Keratinocyte (primary cell): ENCODE measurements at regions not wholly inside any gene's neighbourhood (a gene's known extent, or its start where the extent isn't known, plus 50 kb on each side); places are given as distances from the start of the nearest gene placed in this dataset.

Experiments
- DNase-seq: peaks from one replicate; pipeline ENCODE4 v3.0.0-alpha.2; 2011; ENCODE audit warnings: low read depth, missing footprints, low spot score
- FAIRE-seq: peaks from 2 replicates; lab custom pipeline; 2011; peaks lifted over from hg19 to GRCh38; lab: Jason Lieb, UNC
- H2AFZ ChIP-seq: 2 replicates; pipeline ENCODE4 v1.6.0; 2012; ENCODE audit warnings: low read length, control low read depth, inconsistent platforms; ENCODE audit not compliant: control insufficient read depth
- H3K27ac ChIP-seq: 2 replicates; pipeline ENCODE4 v1.5.1; 2011; ENCODE audit warnings: low read length; ENCODE audit not compliant: control insufficient read depth, insufficient read depth
- H3K27me3 ChIP-seq: 3 replicates; pipeline ENCODE4 v1.6.0; 2011; ENCODE audit warnings: low read length; ENCODE audit not compliant: control insufficient read depth, insufficient read depth; ENCODE audit errors: extremely low read depth
- H3K36me3 ChIP-seq, 2 experiments: 2 replicates in 1 of 2; 3 replicates in 1 of 2; pipeline ENCODE4 v1.5.1; 2011; ENCODE audit warnings: low read length in 2 of 2, mild to moderate bottlenecking in 1 of 2; ENCODE audit not compliant: control insufficient read depth in 2 of 2, insufficient read depth in 2 of 2; ENCODE audit errors: extremely low read depth in 1 of 2
- H3K4me1 ChIP-seq: 3 replicates; pipeline ENCODE4 v1.5.1; 2011; ENCODE audit warnings: low read length; ENCODE audit not compliant: control insufficient read depth, insufficient read depth; ENCODE audit errors: extremely low read depth
- H3K4me2 ChIP-seq: 3 replicates; pipeline ENCODE4 v1.6.0; 2011; ENCODE audit warnings: low read depth, low read length; ENCODE audit not compliant: control insufficient read depth, insufficient read depth; ENCODE audit errors: extremely low read depth
- H3K4me3 ChIP-seq, 3 experiments: fragments of 200-600 bp in 1 of 3; sonication (generic) in 1 of 3; 2 replicates in 2 of 3; 3 replicates in 1 of 3; pipeline ENCODE4 v1.5.1; 2011 to 2016; ENCODE audit warnings: low read length in 3 of 3, mild to moderate bottlenecking in 3 of 3, control low read depth in 2 of 3, inconsistent platforms in 1 of 3, low read depth in 1 of 3, mixed read lengths in 1 of 3, mixed run types in 1 of 3, moderate library complexity in 1 of 3; ENCODE audit not compliant: control insufficient read depth in 2 of 3, insufficient read depth in 2 of 3; ENCODE audit errors: extremely low read depth in 1 of 3
- H3K79me2 ChIP-seq: 2 replicates; pipeline ENCODE4 v1.6.0; 2012; ENCODE audit warnings: low read length; ENCODE audit not compliant: control insufficient read depth, insufficient read depth
- H3K9ac ChIP-seq: 3 replicates; pipeline ENCODE4 v1.6.0; 2011; ENCODE audit warnings: low read length; ENCODE audit not compliant: control insufficient read depth, insufficient read depth; ENCODE audit errors: extremely low read depth
- H3K9me1 ChIP-seq: 3 replicates; pipeline ENCODE4 v1.6.0; 2011; ENCODE audit warnings: low read length; ENCODE audit not compliant: control insufficient read depth, insufficient read depth; ENCODE audit errors: extremely low read depth
- H3K9me3 ChIP-seq: 2 replicates; pipeline ENCODE4 v1.5.1; 2012; ENCODE audit warnings: low read depth, low read length; ENCODE audit not compliant: control insufficient read depth
- H4K20me1 ChIP-seq: 3 replicates; pipeline ENCODE4 v1.6.0; 2011; ENCODE audit warnings: low read length; ENCODE audit not compliant: control insufficient read depth, insufficient read depth; ENCODE audit errors: extremely low read depth
- EZH2 ChIP-seq: IDR thresholded peaks from one replicate; pipeline ENCODE4 v1.6.1; 2012; ENCODE audit warnings: inconsistent platforms, mild to moderate bottlenecking, low read length, moderate library complexity
- dilution Hi-C: fragments of 300-500 bp; cut with MboI; formaldehyde crosslinking; loops from one replicate; pipeline ENCODE4 v1.7.0; 2020; ENCODE audit warnings: low sequenced_read_pairs; ENCODE audit not compliant: extremely low pct_ligation_motif_present
- TF ChIP-seq, protein P1 (sequence below), 3 experiments: IDR thresholded peaks in 1 of 3; conservative IDR thresholded peaks in 1 of 3; optimal IDR thresholded peaks in 1 of 3; 2 replicates in 2 of 3; 3 replicates in 1 of 3; pipeline versions ENCODE3 to v1.5.1; 2011; ENCODE audit warnings: low read length in 3 of 3, mild to moderate bottlenecking in 3 of 3, moderate library complexity in 2 of 3, control low read depth in 1 of 3, inconsistent platforms in 1 of 3; ENCODE audit not compliant: insufficient read depth in 2 of 3; ENCODE audit errors: extremely low read depth in 1 of 3

GRCh38 chr5:97266076-97266475, 83.0 kb upstream of the RIOK2 start:
- FAIRE-seq = no peak
- H3K9me3 ChIP-seq = no peaks in the 10 kb centered on the region
- no peaks in the 10 kb centered on the region for H3K36me3 ChIP-seq
- no peak overlapping the region for H3K4me2 ChIP-seq
- H4K20me1 ChIP-seq = no peaks in the 10 kb centered on the region
- no peak overlapping the region for H3K4me3 ChIP-seq
- no peak for DNase-seq
- no peaks in the 10 kb centered on the region for H3K9me1 ChIP-seq
- H3K4me1 ChIP-seq = no peaks in the 10 kb centered on the region
- H3K27me3 ChIP-seq = no peaks in the 10 kb centered on the region
- H3K27ac ChIP-seq = no peak overlapping the region
- H2AFZ ChIP-seq = no peak overlapping the region
- no peaks in the 10 kb centered on the region for H3K79me2 ChIP-seq
- dilution Hi-C loops = no loop called here
- TF ChIP-seq, protein P1, sequence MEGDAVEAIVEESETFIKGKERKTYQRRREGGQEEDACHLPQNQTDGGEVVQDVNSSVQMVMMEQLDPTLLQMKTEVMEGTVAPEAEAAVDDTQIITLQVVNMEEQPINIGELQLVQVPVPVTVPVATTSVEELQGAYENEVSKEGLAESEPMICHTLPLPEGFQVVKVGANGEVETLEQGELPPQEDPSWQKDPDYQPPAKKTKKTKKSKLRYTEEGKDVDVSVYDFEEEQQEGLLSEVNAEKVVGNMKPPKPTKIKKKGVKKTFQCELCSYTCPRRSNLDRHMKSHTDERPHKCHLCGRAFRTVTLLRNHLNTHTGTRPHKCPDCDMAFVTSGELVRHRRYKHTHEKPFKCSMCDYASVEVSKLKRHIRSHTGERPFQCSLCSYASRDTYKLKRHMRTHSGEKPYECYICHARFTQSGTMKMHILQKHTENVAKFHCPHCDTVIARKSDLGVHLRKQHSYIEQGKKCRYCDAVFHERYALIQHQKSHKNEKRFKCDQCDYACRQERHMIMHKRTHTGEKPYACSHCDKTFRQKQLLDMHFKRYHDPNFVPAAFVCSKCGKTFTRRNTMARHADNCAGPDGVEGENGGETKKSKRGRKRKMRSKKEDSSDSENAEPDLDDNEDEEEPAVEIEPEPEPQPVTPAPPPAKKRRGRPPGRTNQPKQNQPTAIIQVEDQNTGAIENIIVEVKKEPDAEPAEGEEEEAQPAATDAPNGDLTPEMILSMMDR (optimal IDR thresholded peaks at IDR 0.05 in 1 of 3, IDR thresholded peaks at IDR 0.05 in 1 of 3, conservative IDR thresholded peaks at IDR 0.05 in 1 of 3; ENCODE audit: extremely low read depth in 1 of 3, insufficient read depth in 2 of 3, low read length in 3 of 3) = no peak
- no peak for TF ChIP-seq EZH2
- H3K9ac ChIP-seq = no peak overlapping the region

GRCh38 chr5:97266576-97266975, 83.5 kb upstream of the RIOK2 start:
- DNase-seq (no peak), FAIRE-seq (no peak)
- H2AFZ ChIP-seq = no peak overlapping the region
- H3K27ac ChIP-seq = no peak overlapping the region
- H3K79me2 ChIP-seq = no peaks in the 10 kb centered on the region
- no peaks in the 10 kb centered on the region for H3K9me1 ChIP-seq
- dilution Hi-C loops = no loop called here
- no peak overlapping the region for H3K9ac ChIP-seq
- no peaks in the 10 kb centered on the region for H4K20me1 ChIP-seq
- H3K27me3 ChIP-seq = no peaks in the 10 kb centered on the region
- no peaks in the 10 kb centered on the region for H3K4me1 ChIP-seq
- no peak overlapping the region for H3K4me2 ChIP-seq
- H3K4me3 ChIP-seq = no peak overlapping the region
- H3K36me3 ChIP-seq = no peaks in the 10 kb centered on the region
- H3K9me3 ChIP-seq = no peaks in the 10 kb centered on the region
- TF ChIP-seq, protein P1 (optimal IDR thresholded peaks at IDR 0.05 in 1 of 3, IDR thresholded peaks at IDR 0.05 in 1 of 3, conservative IDR thresholded peaks at IDR 0.05 in 1 of 3; ENCODE audit: extremely low read depth in 1 of 3, insufficient read depth in 2 of 3, low read length in 3 of 3) = no peak
- no peak for TF ChIP-seq EZH2
